Inferior parietal cortex (tissue), 1 donor: ENCODE measurements at regions not wholly inside any gene's neighbourhood (a gene's known extent, or its start where the extent isn't known, plus 50 kb on each side); places are given as distances from the start of the nearest gene placed in this dataset.

ENCODE experiments used
- DNase-seq: peaks from one replicate; pipeline ENCODE4 v3.0.0-alpha.2; 2016; ENCODE audit errors: extremely low spot score

DNA sequence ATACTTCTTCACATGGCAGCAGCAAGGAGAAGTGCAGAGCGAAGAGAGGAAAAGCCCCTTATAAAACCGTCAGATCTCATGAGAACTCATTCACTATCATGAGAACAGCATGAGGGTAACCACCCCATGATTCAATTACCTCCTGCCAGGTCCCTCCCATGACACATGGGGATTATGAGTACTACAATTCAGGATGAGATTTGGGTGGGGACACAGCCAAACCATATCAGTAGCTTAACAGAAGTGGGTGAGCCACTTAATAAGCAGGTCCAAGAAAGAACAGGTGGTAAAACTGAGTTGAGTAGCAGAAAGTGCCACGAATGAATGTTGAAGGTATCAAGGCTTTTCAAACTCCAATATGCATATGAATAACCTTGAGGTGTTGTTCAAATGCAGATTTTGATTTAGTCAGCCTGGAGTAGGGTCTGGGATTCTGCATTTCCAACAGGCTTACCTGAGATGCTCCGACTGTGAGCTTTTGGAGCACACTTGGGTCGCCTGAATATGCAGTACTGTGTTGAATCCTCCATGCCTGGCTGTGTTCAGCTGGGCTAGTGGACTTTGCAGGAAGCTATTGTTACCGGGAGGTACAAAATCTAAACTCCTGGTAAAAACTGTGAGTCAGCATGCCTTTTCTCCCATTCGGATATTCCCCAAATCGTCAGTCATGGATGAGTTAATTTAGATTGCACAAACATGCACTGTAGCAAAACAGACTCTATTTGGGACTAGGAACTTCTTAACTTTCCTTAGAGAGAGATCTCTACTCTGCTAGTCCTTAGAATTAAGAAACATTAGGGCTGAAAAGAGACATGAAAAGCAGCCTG, 69.0 kb upstream of the PRKCQ start:
- no peak for DNase-seq

DNA sequence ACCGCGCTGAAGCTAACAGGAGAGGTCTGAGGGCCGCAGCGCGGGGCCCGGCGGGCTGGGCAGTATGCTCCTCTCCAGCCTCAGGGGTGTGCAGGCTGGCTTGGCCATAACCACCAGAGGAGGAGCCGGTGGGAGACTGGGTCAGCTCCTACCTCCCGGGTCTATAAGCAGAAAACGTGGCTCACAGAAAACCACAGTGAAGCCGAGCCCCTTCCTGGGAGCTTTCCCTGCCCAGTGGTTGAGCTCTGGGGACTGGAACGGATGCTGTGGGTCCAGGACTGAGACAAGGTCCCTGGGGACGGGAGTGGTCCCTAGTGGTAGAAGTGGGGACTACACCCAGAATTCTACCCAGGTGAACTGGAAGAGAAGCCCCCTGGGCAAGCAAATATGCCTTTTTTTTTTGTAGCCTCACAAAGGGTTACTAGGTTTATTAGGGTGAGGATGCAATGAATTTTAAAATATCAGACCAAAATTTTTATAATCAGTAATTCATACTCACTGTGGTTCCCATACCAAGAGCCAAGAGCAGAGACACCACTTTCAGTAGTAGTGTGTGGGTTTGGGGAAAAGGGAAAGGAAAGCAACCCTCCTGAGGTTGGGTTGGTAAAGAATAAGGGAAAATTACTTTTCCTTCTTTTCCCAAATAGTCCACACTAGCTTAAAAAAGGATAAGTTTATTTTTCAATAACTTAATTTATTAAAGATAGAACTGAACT, 67.9 kb upstream of the PRKCQ start:
- peak; percentile 74 for DNase-seq

- no peak for DNase-seq
Observed at GRCh38 chr10:6643962-6644361, 63.9 kb upstream of the PRKCQ start.

- DNase-seq, result no peak
Observed at GRCh38 chr10:6642876-6643275, 62.8 kb upstream of the PRKCQ start.

- no peak for DNase-seq
Observed at GRCh38 chr10:6640433-6641040, 60.5 kb upstream of the PRKCQ start.

DNA sequence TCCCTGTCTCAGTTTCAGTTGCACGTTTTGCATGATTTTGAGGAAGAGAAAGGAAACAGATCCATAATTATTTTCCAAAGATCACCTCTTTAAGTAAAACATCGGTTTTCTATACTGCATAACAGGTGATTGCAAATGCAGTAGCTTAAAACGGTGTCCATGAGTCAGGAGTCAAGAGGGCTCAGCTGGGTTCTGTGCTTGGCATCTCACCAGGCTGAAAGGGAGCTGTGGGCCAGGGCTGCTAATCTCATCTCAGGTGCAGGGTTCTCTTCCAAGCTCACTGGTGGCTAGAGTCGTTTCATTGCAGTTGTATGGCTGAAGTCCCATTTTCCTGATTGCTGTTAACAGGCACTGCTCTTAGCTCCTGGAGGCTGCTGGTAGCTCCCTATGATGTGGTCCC, 57.0 kb upstream of the PRKCQ start:
- no peak for DNase-seq

GRCh38 chr10:6635784-6636183, 55.7 kb upstream of the PRKCQ start:
- DNase-seq, result no peak
